ENCODE measurements at regions not wholly inside any gene's neighbourhood (a gene's known extent, or its start where the extent isn't known, plus 50 kb on each side); places are given as distances from the start of the nearest gene placed in this dataset.

DNA sequence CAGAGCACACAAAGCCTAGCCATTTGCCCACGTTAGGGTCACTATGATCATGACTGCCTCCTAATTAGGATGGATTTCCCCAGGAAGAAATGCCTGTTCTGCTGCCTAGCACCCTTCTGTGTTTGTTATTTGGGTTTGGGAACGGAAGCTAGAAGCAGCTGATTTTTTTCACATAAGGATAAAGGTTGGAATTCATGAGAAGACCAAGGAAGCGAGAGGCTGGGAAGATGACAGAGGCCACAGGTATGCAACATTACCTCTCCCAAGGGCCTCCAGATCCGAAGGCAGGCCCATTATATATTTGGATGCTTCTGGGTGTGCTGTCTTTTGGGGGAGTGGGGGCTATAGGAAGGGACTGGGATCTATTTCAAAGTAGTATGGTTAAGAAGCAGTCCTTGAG is 204.7 kb downstream of the FBXO15 start:
- TF ChIP-seq, protein P1, sequence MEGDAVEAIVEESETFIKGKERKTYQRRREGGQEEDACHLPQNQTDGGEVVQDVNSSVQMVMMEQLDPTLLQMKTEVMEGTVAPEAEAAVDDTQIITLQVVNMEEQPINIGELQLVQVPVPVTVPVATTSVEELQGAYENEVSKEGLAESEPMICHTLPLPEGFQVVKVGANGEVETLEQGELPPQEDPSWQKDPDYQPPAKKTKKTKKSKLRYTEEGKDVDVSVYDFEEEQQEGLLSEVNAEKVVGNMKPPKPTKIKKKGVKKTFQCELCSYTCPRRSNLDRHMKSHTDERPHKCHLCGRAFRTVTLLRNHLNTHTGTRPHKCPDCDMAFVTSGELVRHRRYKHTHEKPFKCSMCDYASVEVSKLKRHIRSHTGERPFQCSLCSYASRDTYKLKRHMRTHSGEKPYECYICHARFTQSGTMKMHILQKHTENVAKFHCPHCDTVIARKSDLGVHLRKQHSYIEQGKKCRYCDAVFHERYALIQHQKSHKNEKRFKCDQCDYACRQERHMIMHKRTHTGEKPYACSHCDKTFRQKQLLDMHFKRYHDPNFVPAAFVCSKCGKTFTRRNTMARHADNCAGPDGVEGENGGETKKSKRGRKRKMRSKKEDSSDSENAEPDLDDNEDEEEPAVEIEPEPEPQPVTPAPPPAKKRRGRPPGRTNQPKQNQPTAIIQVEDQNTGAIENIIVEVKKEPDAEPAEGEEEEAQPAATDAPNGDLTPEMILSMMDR (conservative IDR thresholded peaks at IDR 0.05) = no peak
- H2BK20ac ChIP-seq (ENCODE audit: low read depth, low read length, poor library complexity, severe bottlenecking) = no peak overlapping the region
- H3K9me3 ChIP-seq (ENCODE audit: control insufficient read depth, low read depth, low read length) = no peaks in the 10 kb centered on the region
- no peaks in the 10 kb centered on the region for H3K23me2 ChIP-seq (ENCODE audit: insufficient read length, low read depth, low read length, poor library complexity, severe bottlenecking)
- no peak overlapping the region for H4K91ac ChIP-seq (ENCODE audit: insufficient read length, low read depth, low read length)
- Mint-ChIP-seq H3K36me3 (ENCODE audit: insufficient read depth in 1 of 3, low read depth in 3 of 3) (no peaks in the 10 kb centered on the region; a peak in 1 of 7 replicates), H3K4me3 (no peak overlapping the region), H3K27me3 (ENCODE audit: low read depth) (peaks cover 3% of the 10 kb centered on the region; the same call in 1 of the 2 replicates), H3K4me1 (peaks cover 0 to 4% of the 10 kb centered on the region in 2 experiments; a peak in 3 of 4 replicates), H3K27ac (no peak overlapping the region), H3K9me3 (no peaks in the 10 kb centered on the region)
- H3K79me1 ChIP-seq (ENCODE audit: insufficient read depth, low read depth, low read length, poor library complexity, severe bottlenecking) = no peaks in the 10 kb centered on the region
- no peak overlapping the region for H3K9ac ChIP-seq (ENCODE audit: extremely low read depth, insufficient read length, low read length)
- no peak overlapping the region for H3K56ac ChIP-seq (ENCODE audit: insufficient read length, low read depth, low read length)
- H4K8ac ChIP-seq (replicated peaks; ENCODE audit: insufficient read length, low read depth, low read length) = no peak overlapping the region
- H3T11ph ChIP-seq (ENCODE audit: low read length) = no peak overlapping the region
- H4K5ac ChIP-seq (ENCODE audit: insufficient read length, low read depth, low read length) = no peak overlapping the region
- H3K14ac ChIP-seq (ENCODE audit: insufficient read depth, low read length) = no peak overlapping the region
- H2BK15ac ChIP-seq (ENCODE audit: low read depth, low read length) = no peak overlapping the region
- H2BK120ac ChIP-seq (ENCODE audit: low read depth, low read length, poor library complexity, severe bottlenecking) = no peak overlapping the region
- no peak for DNase-seq
- H3K4me2 ChIP-seq (ENCODE audit: insufficient read depth, insufficient read length, low read length) = no peak overlapping the region
- no peaks in the 10 kb centered on the region for H3K4me1 ChIP-seq (ENCODE audit: insufficient read depth, low read length)
- H3K4ac ChIP-seq (ENCODE audit: low read depth, low read length) = no peak overlapping the region
- no peak overlapping the region for H2BK5ac ChIP-seq (ENCODE audit: insufficient read length, low read length)
- H2AFZ ChIP-seq (ENCODE audit: low read length) = no peak overlapping the region
- no peaks in the 10 kb centered on the region for H3K79me2 ChIP-seq (ENCODE audit: insufficient read depth, low read length)
- no peak overlapping the region for H3K23ac ChIP-seq (ENCODE audit: insufficient read length, low read depth, low read length)
- H2BK12ac ChIP-seq (ENCODE audit: insufficient read length, low read depth, low read length) = no peak overlapping the region
- H3K27ac ChIP-seq (ENCODE audit: insufficient read length, low read depth, low read length) = no peak overlapping the region
- H4K20me1 ChIP-seq (ENCODE audit: control insufficient read depth, insufficient read depth, insufficient read length) = no peaks in the 10 kb centered on the region
- no peaks in the 10 kb centered on the region for H3K27me3 ChIP-seq (ENCODE audit: insufficient read depth, low read length)
- H3K18ac ChIP-seq (ENCODE audit: insufficient read length, low read depth, low read length) = no peak overlapping the region
- no peak overlapping the region for H2AK5ac ChIP-seq (ENCODE audit: insufficient read length, low read length)
- no CpG with 5 or more reads among the region's 4 CpGs for WGBS (ENCODE audit: extremely low coverage, insufficient read length, low lambda C conversion rate)

All from H9 (cell line).